GM21447 (cell line): ENCODE measurements at regions not wholly inside any gene's neighbourhood (a gene's known extent, or its start where the extent isn't known, plus 50 kb on each side); places are given as distances from the start of the nearest gene placed in this dataset.
A peak's percentile ranks its signal among the peaks of the same experiment; 100 is the strongest.
"Not testable (repeated sequence)": the region's sequence is repeated elsewhere in the genome, so short reads cannot be mapped to it uniquely, and the experiment has no call there.

Experiments used
- ATAC-seq: cut with Tn5 transposase; IDR thresholded peaks from one replicate; pipeline ENCODE4 v1.9.1; 2021; ENCODE audit not compliant: unreplicated experiment

GRCh38 chr2:36168115-36168514 is 187.5 kb upstream of the CRIM1 start:
- no peak for ATAC-seq

- peak; percentile 76 for ATAC-seq
These were observed 190.4 kb upstream of the CRIM1 start for GRCh38 chr2:36165132-36165531.

GRCh38 chr2:36163520-36164254 is 191.9 kb upstream of the CRIM1 start:
- peak; percentile 53 for ATAC-seq

GRCh38 chr2:36157093-36157492 is 198.5 kb upstream of the CRIM1 start:
- not testable (repeated sequence) for ATAC-seq

- peak; percentile 95 for ATAC-seq
These were observed 207.7 kb upstream of the CRIM1 start for GRCh38 chr2:36147670-36148390.

- no peak for ATAC-seq
These were observed 208.8 kb upstream of the CRIM1 start for GRCh38 chr2:36146765-36147164.

- no peak for ATAC-seq
These were observed 215.2 kb upstream of the CRIM1 start for GRCh38 chr2:36140391-36140790.

GRCh38 chr2:36137612-36138011 is 218.0 kb upstream of the CRIM1 start:
- no peak for ATAC-seq

GRCh38 chr2:36134281-36134680 is 221.3 kb upstream of the CRIM1 start:
- ATAC-seq: no peak

- no peak for ATAC-seq
These were observed 227.2 kb upstream of the CRIM1 start for GRCh38 chr2:36128359-36128758.

GRCh38 chr2:36125702-36126101 is 229.9 kb upstream of the CRIM1 start:
- no peak for ATAC-seq

GRCh38 chr2:36123995-36124394 is 231.6 kb upstream of the CRIM1 start:
- no peak for ATAC-seq

- ATAC-seq: no peak
These were observed 258.6 kb upstream of the CRIM1 start for GRCh38 chr2:36097022-36097421.

GRCh38 chr2:36091844-36092741 is 263.5 kb upstream of the CRIM1 start:
- not testable (repeated sequence) for ATAC-seq

- no peak for ATAC-seq
These were observed 266.8 kb upstream of the CRIM1 start for GRCh38 chr2:36088716-36089328.

GRCh38 chr2:36087344-36087743 is 268.2 kb upstream of the CRIM1 start:
- no peak for ATAC-seq

GRCh38 chr2:36079793-36080192 is 275.8 kb upstream of the CRIM1 start:
- ATAC-seq: no peak

- ATAC-seq: no peak
These were observed 281.6 kb upstream of the CRIM1 start for GRCh38 chr2:36074008-36074407.

GRCh38 chr2:36071698-36072097 is 283.9 kb upstream of the CRIM1 start:
- no peak for ATAC-seq

- ATAC-seq: no peak
These were observed 286.5 kb upstream of the CRIM1 start for GRCh38 chr2:36069074-36069473.

- no peak for ATAC-seq
These were observed 287.5 kb upstream of the CRIM1 start for GRCh38 chr2:36068086-36068485.
